B cell (primary cell): ENCODE measurements at regions not wholly inside any gene's neighbourhood (a gene's known extent, or its start where the extent isn't known, plus 50 kb on each side); places are given as distances from the start of the nearest gene placed in this dataset.
A peak's percentile ranks its signal among the peaks of the same experiment; 100 is the strongest.

ENCODE experiments used
- ATAC-seq: fragments of 200-7000 bp; cut with Tn5 transposase; one replicate; pipeline ENCODE4 v1.10.0; 2021; ENCODE audit warnings: low read depth, mild to moderate bottlenecking, moderate number of reproducible peaks, moderate library complexity
- CTCF ChIA-PET: fragments of 350-600 bp; sonication (Branson Sonifier 250); formaldehyde crosslinking; loops from one replicate; lab custom pipeline; 2021; ENCODE audit warnings: antibody characterized with exemption, inconsistent platforms; lab: Charles Lee
- POLR2A ChIA-PET: fragments of 350-600 bp; sonication (Branson Sonifier 250); formaldehyde crosslinking; loops from one replicate; lab custom pipeline; 2021; ENCODE audit warnings: antibody characterized with exemption; lab: Charles Lee
- DNase-seq: peaks from one replicate; pipeline ENCODE4 v3.0.0; 2013
- H2AFZ ChIP-seq: 2 replicates; pipeline ENCODE4 v1.6.1; 2012; ENCODE audit warnings: mild to moderate bottlenecking, low read depth, low read length; ENCODE audit not compliant: insufficient read depth, poor library complexity, severe bottlenecking
- H3K27ac ChIP-seq, 2 donors: 1 replicate in 1 of 2; 2 replicates in 1 of 2; pipeline ENCODE4 v1.5.1; 2012 to 2013; ENCODE audit warnings: low read length in 2 of 2, mild to moderate bottlenecking in 2 of 2, moderate library complexity in 1 of 2
- H3K27me3 ChIP-seq, 4 experiments: fragments of 200-600 bp in 1 of 4; sonication (generic) in 1 of 4; replicated peaks in 1 of 4; 1 replicate in 2 of 4; 2 replicates in 2 of 4; pipeline versions ENCODE4 v1.6.1 to v1.7.0; 2013 to 2016; ENCODE audit warnings: low read length in 3 of 4, mild to moderate bottlenecking in 2 of 4, mixed read lengths in 1 of 4, moderate library complexity in 1 of 4; ENCODE audit not compliant: insufficient read depth in 4 of 4, control insufficient read depth in 3 of 4; ENCODE audit errors: control extremely low read depth in 1 of 4
- H3K36me3 ChIP-seq, 2 experiments: replicated peaks in 1 of 2; 1 replicate in 1 of 2; 2 replicates in 1 of 2; pipeline versions ENCODE4 v1.6.1 to v1.7.1; 2013; ENCODE audit warnings: low read length in 1 of 2; ENCODE audit not compliant: insufficient read depth in 2 of 2, control insufficient read depth in 1 of 2; ENCODE audit errors: control extremely low read depth in 1 of 2, extremely low read depth in 1 of 2
- H3K4me1 ChIP-seq, 2 donors: fragments of 200-600 bp in 1 of 2; sonication (generic) in 1 of 2; 1 replicate in 1 of 2; 2 replicates in 1 of 2; pipeline versions ENCODE4 v1.5.1 to v1.6.1; 2013 to 2017; ENCODE audit warnings: low read length in 2 of 2; ENCODE audit not compliant: control insufficient read depth in 2 of 2, insufficient read depth in 2 of 2
- H3K4me2 ChIP-seq: replicated peaks from 2 replicates; pipeline ENCODE3; 2012; ENCODE audit warnings: mild to moderate bottlenecking, low read depth, low read length; ENCODE audit not compliant: poor library complexity, severe bottlenecking
- H3K4me3 ChIP-seq, 5 experiments: fragments of 200-600 bp in 1 of 5; sonication (generic) in 1 of 5; 1 replicate in 3 of 5; 2 replicates in 2 of 5; pipeline versions ENCODE4 v1.5.1 to v1.7.0; 2011 to 2016; ENCODE audit warnings: low read length in 4 of 5, mild to moderate bottlenecking in 4 of 5, low read depth in 2 of 5, control low read depth in 1 of 5, moderate library complexity in 1 of 5; ENCODE audit not compliant: insufficient read depth in 1 of 5; ENCODE audit errors: control extremely low read depth in 1 of 5, extremely low read depth in 1 of 5
- H3K79me2 ChIP-seq: fragments of 200-600 bp; sonication (generic); one replicate; pipeline ENCODE4 v1.6.0; 2016; ENCODE audit warnings: low read length; ENCODE audit not compliant: control insufficient read depth, insufficient read depth
- H3K9ac ChIP-seq: fragments of 200-600 bp; sonication (generic); 2 replicates; pipeline ENCODE4 v1.6.1; 2017; ENCODE audit warnings: mild to moderate bottlenecking, low read length, moderate library complexity
- H3K9me3 ChIP-seq, 3 donors: one replicate each; pipeline versions ENCODE4 v1.6.1 to v1.7.1; 2013; ENCODE audit warnings: low read length in 2 of 3; ENCODE audit not compliant: control insufficient read depth in 2 of 3, insufficient read depth in 1 of 3; ENCODE audit errors: control extremely low read depth in 1 of 3
- H4K20me1 ChIP-seq: 2 replicates; pipeline ENCODE4 v1.6.0; 2012; ENCODE audit warnings: mild to moderate bottlenecking, low read length; ENCODE audit not compliant: insufficient read depth, control insufficient read depth, poor library complexity, severe bottlenecking
- H3K27ac Mint-ChIP-seq: one replicate; pipeline ENCODE4 v1.8.0; 2021; ENCODE audit warnings: mixed read lengths
- H3K27me3 Mint-ChIP-seq: one replicate; pipeline ENCODE4 v1.8.0; 2021; ENCODE audit warnings: mixed read lengths
- H3K4me1 Mint-ChIP-seq: one replicate; pipeline ENCODE4 v1.8.0; 2021; ENCODE audit warnings: mixed read lengths
- H3K4me3 Mint-ChIP-seq: one replicate; pipeline ENCODE4 v1.8.0; 2021; ENCODE audit warnings: mixed read lengths
- H3K9me3 Mint-ChIP-seq: one replicate; pipeline ENCODE4 v1.8.0; 2022; ENCODE audit warnings: mixed read lengths; ENCODE audit not compliant: insufficient read depth
- EZH2 ChIP-seq: IDR thresholded peaks from 2 replicates; pipeline ENCODE4 v1.6.1; 2012; ENCODE audit warnings: borderline replicate concordance, low read depth, mild to moderate bottlenecking, moderate library complexity, low read length; ENCODE audit not compliant: insufficient read depth, poor library complexity, severe bottlenecking
- WGBS: methylation state at CpG from one replicate; pipeline ENCODE4 v1.1.5; 2013; ENCODE audit warnings: missing lambda C conversion rate; ENCODE audit not compliant: insufficient coverage; 5-methylcytosine and 5-hydroxymethylcytosine counted together
- intact Hi-C: fragments of 100-400 bp; cut with micrococcal nuclease; formaldehyde crosslinking; loops from one replicate; pipeline ENCODE4 v1.10.0; 2022
- TF ChIP-seq, protein P1 (sequence below): fragments of 200-600 bp; IDR thresholded peaks from one replicate; pipeline ENCODE4 v1.8.0; 2022; ENCODE audit warnings: antibody characterized with exemption, mild to moderate bottlenecking

DNA sequence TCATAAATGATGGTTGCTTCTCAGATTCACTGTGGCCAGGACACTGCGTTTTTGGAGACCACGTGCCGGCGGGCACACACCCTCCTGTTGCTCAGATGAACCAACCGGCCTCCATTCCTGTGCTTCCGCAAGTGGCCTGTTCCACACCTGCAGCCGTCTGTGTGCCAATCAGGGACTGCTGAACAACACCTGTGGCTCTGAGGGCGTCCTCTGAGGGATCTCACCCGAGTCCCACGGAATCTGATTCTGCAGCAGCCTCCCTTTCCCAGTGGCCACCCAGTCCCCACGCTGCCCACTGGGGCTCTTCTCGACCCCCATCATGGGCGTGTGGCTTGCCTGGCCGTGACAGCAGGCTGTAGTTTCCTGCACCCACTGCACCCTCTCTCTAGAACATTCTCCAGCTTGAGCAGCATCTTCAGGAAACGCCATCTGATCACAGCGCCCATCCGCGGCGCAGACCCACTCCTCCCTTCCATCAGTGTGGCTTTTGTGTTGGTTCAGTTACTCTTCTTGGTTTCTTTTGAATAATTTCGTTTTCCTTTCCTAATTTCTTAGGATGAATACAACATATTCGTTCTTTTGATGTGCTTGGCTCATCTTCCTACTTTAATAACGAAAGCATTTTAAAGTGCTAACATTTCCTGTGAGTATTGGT lies 65.1 kb upstream of the SLC22A11 start:
- Histone ChIP-seq H3K9ac (no peak overlapping the region), H3K27ac (no peak overlapping the region), H4K20me1 (no peaks in the 10 kb centered on the region), H3K9me3 (no peaks in the 10 kb centered on the region), H2AFZ (peak overlapping the region; percentile 22), H3K4me3 (no peak overlapping the region), H3K79me2 (no peaks in the 10 kb centered on the region), H3K4me1 (peaks cover 18% of the 10 kb centered on the region in 2 donors), H3K27me3 (peaks cover 0 to 8% (median 2%) of the 10 kb centered on the region in 4 experiments), H3K36me3 (no peaks in the 10 kb centered on the region), H3K4me2 (peak overlapping the region; percentile 38)
- peak; percentile 13 for DNase-seq
- ChIA-PET CTCF (interaction anchor here (0.8 to 1.3 kb wide), 2 partner anchors 41 to 198 kb away, joined by 3 read pairs; no protein-coding TSS in a partner anchor), POLR2A (no interaction called here)
- no peak for ATAC-seq
- intact Hi-C loops = no loop called here
- Mint-ChIP-seq H3K27ac (no peak overlapping the region), H3K4me3 (no peak overlapping the region), H3K4me1 (peaks cover 20% of the 10 kb centered on the region), H3K27me3 (peaks cover 24% of the 10 kb centered on the region), H3K9me3 (no peaks in the 10 kb centered on the region)
- 62% methylated on average over 14 of the region's 22 CpGs for WGBS
- TF ChIP-seq EZH2 = no peak
- TF ChIP-seq, protein P1, sequence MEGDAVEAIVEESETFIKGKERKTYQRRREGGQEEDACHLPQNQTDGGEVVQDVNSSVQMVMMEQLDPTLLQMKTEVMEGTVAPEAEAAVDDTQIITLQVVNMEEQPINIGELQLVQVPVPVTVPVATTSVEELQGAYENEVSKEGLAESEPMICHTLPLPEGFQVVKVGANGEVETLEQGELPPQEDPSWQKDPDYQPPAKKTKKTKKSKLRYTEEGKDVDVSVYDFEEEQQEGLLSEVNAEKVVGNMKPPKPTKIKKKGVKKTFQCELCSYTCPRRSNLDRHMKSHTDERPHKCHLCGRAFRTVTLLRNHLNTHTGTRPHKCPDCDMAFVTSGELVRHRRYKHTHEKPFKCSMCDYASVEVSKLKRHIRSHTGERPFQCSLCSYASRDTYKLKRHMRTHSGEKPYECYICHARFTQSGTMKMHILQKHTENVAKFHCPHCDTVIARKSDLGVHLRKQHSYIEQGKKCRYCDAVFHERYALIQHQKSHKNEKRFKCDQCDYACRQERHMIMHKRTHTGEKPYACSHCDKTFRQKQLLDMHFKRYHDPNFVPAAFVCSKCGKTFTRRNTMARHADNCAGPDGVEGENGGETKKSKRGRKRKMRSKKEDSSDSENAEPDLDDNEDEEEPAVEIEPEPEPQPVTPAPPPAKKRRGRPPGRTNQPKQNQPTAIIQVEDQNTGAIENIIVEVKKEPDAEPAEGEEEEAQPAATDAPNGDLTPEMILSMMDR = no peak

DNA sequence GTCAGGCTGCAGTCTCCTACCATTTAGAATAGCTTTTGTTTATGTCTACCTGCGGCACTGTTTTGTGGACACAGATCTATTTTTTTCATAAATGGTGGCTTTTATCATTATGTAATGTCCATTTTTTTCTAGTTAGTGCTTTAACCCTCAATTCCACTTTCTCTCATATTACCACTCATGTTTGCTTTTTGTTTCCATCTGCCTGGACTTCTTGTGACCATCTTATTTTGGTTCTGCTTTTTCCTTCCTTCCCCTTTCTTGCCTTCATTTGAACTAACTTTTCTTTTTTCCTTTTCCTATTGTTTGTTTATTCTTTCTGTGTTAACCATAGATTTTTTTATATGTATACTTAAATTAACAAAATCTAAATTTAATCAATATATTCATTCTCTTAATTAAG lies 63.2 kb upstream of the SLC22A11 start:
- Histone ChIP-seq H3K4me2 (peak overlapping the region; percentile 15), H3K36me3 (no peaks in the 10 kb centered on the region), H3K9ac (no peak overlapping the region), H3K4me3 (no peak overlapping the region), H2AFZ (no peak overlapping the region), H3K27ac (no peak overlapping the region), H3K9me3 (no peaks in the 10 kb centered on the region), H3K27me3 (peaks cover 0 to 8% (median 2%) of the 10 kb centered on the region in 4 experiments), H3K4me1 (peaks cover 18% of the 10 kb centered on the region in 2 donors), H3K79me2 (no peaks in the 10 kb centered on the region), H4K20me1 (no peaks in the 10 kb centered on the region)
- Mint-ChIP-seq H3K4me3 (no peak overlapping the region), H3K4me1 (peaks cover 20% of the 10 kb centered on the region), H3K27ac (no peak overlapping the region), H3K9me3 (no peaks in the 10 kb centered on the region), H3K27me3 (peaks cover 15% of the 10 kb centered on the region)
- no CpG with 5 or more reads among the region's 1 CpG for WGBS
- ATAC-seq = no peak
- ChIA-PET POLR2A (no interaction called here), CTCF (interaction anchor here (1.1 kb wide), 1 partner anchor 43 kb away, joined by 4 read pairs; no protein-coding TSS in a partner anchor)
- peak; percentile 29 for DNase-seq
- intact Hi-C loops = no loop called here
- TF ChIP-seq, protein P1 = no peak
- TF ChIP-seq EZH2 = no peak
